Eye (tissue), 1 donor: ENCODE measurements at regions not wholly inside any gene's neighbourhood (a gene's known extent, or its start where the extent isn't known, plus 50 kb on each side); places are given as distances from the start of the nearest gene placed in this dataset.

ENCODE experiments used
- DNase-seq: peaks from one replicate; pipeline ENCODE4 v3.0.0-alpha.2; 2015

- no peak for DNase-seq
Measured at GRCh38 chr10:29131952-29132547, 156.8 kb upstream of the LYZL1 start.

- DNase-seq, result no peak
Measured at GRCh38 chr10:29132551-29133111, 156.2 kb upstream of the LYZL1 start.

- no peak for DNase-seq
Measured at GRCh38 chr10:29135337-29135736, 153.5 kb upstream of the LYZL1 start.

- no peak for DNase-seq
Measured at GRCh38 chr10:29136411-29136810, 152.5 kb upstream of the LYZL1 start.

GRCh38 chr10:29140151-29140550 lies 148.7 kb upstream of the LYZL1 start:
- DNase-seq, result no peak

- DNase-seq, result no peak
Measured at GRCh38 chr10:29140991-29141390, 147.9 kb upstream of the LYZL1 start.

- no peak for DNase-seq
Measured at GRCh38 chr10:29141761-29142160, 147.1 kb upstream of the LYZL1 start.

- no peak for DNase-seq
Measured at GRCh38 chr10:29142516-29143314, 146.2 kb upstream of the LYZL1 start.

GRCh38 chr10:29144126-29144525 lies 144.7 kb upstream of the LYZL1 start:
- DNase-seq, result no peak

- DNase-seq, result no peak
Measured at GRCh38 chr10:29146311-29147100, 142.4 kb upstream of the LYZL1 start.

- peak; percentile 77 for DNase-seq
Measured at GRCh38 chr10:29150010-29150409, 138.9 kb upstream of the LYZL1 start.

GRCh38 chr10:29151005-29151404 lies 137.9 kb upstream of the LYZL1 start:
- DNase-seq, result peak; percentile 64

- no peak for DNase-seq
Measured at GRCh38 chr10:29157321-29157720, 131.5 kb upstream of the LYZL1 start.

GRCh38 chr10:29158066-29158465 lies 130.8 kb upstream of the LYZL1 start:
- no peak for DNase-seq

GRCh38 chr10:29160150-29160617 lies 128.7 kb upstream of the LYZL1 start:
- DNase-seq, result no peak

GRCh38 chr10:29163746-29164145 lies 125.1 kb upstream of the LYZL1 start:
- no peak for DNase-seq

GRCh38 chr10:29166713-29167112 lies 122.2 kb upstream of the LYZL1 start:
- DNase-seq, result no peak

- DNase-seq, result no peak
Measured at GRCh38 chr10:29169021-29169420, 119.8 kb upstream of the LYZL1 start.

- DNase-seq, result no peak
Measured at GRCh38 chr10:29171717-29172116, 117.2 kb upstream of the LYZL1 start.

- DNase-seq, result no peak
Measured at GRCh38 chr10:29174389-29174788, 114.5 kb upstream of the LYZL1 start.

- DNase-seq, result no peak
Measured at GRCh38 chr10:29176845-29177832, 111.7 kb upstream of the LYZL1 start.

- no peak for DNase-seq
Measured at GRCh38 chr10:29181936-29182335, 106.9 kb upstream of the LYZL1 start.
